PC-3 (cell line): ENCODE measurements at regions not wholly inside any gene's neighbourhood (a gene's known extent, or its start where the extent isn't known, plus 50 kb on each side); places are given as distances from the start of the nearest gene placed in this dataset.

Experiments
- EZH2 ChIP-seq: fragments of 300-600 bp; sonication (generic); IDR thresholded peaks from one replicate; pipeline ENCODE4 v1.6.1; 2017; ENCODE audit warnings: antibody characterized with exemption, mild to moderate bottlenecking, low read length; ENCODE audit not compliant: unreplicated experiment
- EZH2phosphoT487 ChIP-seq: fragments of 300-600 bp; sonication (generic); IDR thresholded peaks from 2 replicates; pipeline ENCODE4 v1.6.1; 2018; ENCODE audit warnings: mild to moderate bottlenecking, antibody characterized with exemption, low read length, borderline replicate concordance
- TF ChIP-seq, protein P1 (sequence below): fragments of 300-600 bp; sonication (generic); conservative IDR thresholded peaks from 2 replicates; pipeline ENCODE4 v1.5.1; 2017; ENCODE audit warnings: antibody characterized with exemption, low read depth, mild to moderate bottlenecking, low read length

DNA sequence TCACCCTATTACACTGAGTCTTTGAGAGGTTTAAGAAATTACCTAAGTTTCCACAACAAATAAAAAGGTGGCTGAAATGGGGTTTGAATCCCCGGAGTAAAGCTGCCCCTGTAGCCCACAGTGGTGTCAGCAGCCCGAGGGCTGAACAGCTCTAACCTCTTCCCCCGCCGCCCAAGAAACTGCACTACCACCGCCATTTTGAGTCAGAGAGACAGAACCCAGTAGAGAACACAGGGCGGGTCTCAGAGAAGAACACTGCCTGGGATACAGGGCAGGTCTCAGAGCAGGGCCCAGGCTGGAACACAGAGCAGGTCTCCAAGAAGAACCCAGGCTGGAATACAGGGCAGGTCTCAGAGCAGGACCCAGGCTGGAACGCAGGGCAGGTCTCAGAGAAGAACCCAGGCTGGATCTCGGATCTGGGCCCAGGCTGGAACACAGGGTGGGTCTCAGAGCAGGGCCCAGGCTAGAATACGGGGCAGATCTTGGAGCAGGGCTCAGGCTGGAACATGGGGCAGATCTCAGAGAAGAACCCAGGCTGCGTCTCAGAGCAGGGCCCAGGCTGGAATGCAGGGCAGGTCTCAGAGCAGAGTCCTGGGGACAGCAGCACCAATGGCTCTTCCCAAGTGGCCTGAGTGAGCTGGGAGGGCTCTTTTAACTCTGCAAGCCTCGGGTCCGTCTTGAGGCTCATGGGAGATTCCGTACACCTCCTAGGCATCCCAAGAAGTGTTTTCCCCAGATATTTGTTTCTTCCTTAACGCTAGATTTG lies 85.9 kb upstream of the LANCL2 start:
- TF ChIP-seq, protein P1, sequence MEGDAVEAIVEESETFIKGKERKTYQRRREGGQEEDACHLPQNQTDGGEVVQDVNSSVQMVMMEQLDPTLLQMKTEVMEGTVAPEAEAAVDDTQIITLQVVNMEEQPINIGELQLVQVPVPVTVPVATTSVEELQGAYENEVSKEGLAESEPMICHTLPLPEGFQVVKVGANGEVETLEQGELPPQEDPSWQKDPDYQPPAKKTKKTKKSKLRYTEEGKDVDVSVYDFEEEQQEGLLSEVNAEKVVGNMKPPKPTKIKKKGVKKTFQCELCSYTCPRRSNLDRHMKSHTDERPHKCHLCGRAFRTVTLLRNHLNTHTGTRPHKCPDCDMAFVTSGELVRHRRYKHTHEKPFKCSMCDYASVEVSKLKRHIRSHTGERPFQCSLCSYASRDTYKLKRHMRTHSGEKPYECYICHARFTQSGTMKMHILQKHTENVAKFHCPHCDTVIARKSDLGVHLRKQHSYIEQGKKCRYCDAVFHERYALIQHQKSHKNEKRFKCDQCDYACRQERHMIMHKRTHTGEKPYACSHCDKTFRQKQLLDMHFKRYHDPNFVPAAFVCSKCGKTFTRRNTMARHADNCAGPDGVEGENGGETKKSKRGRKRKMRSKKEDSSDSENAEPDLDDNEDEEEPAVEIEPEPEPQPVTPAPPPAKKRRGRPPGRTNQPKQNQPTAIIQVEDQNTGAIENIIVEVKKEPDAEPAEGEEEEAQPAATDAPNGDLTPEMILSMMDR: no peak
- TF ChIP-seq EZH2phosphoT487 (no peak), EZH2 (no peak)
